ENCODE measurements at regions not wholly inside any gene's neighbourhood (a gene's known extent, or its start where the extent isn't known, plus 50 kb on each side); places are given as distances from the start of the nearest gene placed in this dataset.
"Not testable (repeated sequence)": the region's sequence is repeated elsewhere in the genome, so short reads cannot be mapped to it uniquely, and the experiment has no call there.

GRCh38 chr6:10180138-10181074 lies 234.5 kb downstream of the TFAP2A start:
- DNase-seq (ENCODE audit: low read depth) = no peak

DNA sequence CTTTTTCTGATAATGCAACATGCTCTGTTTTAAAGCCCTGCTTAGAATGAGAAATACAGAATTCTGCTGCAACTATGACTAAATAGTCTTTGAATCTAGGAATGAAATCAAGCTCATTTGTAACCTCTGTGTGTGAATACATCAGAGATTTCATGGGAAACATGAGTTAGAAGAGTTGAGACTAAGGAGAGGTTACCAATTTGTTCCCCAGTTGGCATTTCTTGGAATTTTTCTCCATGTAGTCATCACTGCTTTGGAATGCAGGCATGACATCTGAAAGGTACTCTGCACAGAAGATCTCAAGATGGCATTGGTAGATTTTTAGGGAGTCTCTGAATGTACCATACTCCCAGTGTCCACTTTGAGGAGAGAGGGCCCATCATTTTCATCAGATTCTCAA lies 237.2 kb downstream of the TFAP2A start:
- DNase-seq (ENCODE audit: low read depth) = no peak

DNA sequence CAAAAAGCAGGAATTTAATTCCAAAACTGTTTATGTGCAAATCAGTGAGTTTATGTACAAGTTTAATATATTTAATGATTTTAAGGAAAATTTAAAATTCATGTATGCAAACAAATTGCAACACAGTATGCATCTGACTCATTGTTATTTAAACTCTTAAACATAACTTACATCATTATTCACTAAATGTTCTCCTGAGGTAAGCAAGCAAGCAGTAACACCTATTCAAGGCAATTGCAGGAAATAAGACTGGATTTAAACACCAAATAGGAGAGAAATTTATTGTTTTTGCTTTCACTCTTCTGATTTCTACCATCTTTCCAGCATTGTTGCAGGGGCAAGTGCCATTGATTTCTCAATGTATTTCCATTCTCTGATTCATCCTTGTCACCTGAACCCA lies 239.5 kb downstream of the TFAP2A start:
- DNase-seq (ENCODE audit: low read depth) = no peak

- DNase-seq (ENCODE audit: low read depth) = no peak
Observed at GRCh38 chr6:10174761-10175160, 240.1 kb downstream of the TFAP2A start.

DNA sequence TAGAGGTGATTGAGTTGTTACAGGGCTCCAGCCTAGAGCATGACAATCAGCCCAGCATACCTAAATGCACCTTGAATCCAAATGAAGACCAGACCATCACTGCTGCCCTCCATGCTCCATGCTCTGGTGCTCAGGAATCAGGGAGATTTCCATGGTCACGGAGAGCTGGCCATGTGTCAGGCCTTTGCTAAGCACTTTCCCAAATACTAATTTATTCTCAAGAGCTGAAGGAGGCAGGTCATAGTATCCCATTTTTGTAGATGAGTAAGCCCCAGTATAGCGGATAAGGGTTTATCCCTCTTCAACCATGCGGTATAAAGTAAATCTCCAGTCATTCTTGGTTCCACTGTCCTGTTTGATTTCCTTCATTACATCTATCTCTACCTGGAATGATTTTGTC lies 240.8 kb downstream of the TFAP2A start:
- no peak for DNase-seq (ENCODE audit: low read depth)

DNA sequence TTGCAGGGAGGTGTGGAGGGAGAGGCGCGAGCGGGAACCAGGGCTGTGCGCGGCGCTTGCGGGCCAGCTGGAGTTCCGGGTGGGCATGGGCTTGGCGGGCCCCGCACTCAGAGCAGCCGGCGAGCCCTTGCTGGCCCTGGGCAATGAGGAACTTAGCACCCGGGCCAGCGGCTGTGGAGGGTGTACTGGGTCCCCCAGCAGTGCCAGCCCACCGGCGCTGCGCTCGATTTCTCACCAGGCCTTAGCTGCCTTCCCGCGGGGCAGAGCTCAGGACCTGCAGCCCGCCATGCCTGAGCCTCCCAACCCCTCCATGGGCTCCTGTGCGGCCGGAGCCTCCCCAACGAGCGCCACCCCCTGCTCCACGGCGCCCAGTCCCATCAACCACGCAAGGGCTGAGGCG lies 243.2 kb downstream of the TFAP2A start:
- not testable (repeated sequence) for DNase-seq (ENCODE audit: low read depth)

DNA sequence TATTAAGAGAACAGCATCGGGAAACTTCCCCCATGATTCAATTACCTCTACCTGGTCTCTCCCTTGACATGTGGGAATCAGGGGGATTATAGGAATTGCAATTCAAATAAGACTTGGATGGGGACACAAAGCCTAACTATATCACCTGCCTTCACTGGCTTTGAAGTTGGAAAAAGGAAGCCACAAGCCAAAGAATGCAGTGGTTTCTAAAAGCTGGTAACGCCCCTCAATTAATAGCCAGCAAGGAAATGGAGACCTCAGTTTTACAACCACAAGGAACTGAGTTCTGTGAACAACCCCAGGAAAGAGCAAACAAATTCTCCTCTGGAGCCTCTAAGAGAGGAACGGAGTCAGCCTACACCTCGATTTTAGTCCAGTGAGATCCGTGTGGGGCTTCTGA lies 244.1 kb downstream of the TFAP2A start:
- no peak for DNase-seq (ENCODE audit: low read depth)

DNA sequence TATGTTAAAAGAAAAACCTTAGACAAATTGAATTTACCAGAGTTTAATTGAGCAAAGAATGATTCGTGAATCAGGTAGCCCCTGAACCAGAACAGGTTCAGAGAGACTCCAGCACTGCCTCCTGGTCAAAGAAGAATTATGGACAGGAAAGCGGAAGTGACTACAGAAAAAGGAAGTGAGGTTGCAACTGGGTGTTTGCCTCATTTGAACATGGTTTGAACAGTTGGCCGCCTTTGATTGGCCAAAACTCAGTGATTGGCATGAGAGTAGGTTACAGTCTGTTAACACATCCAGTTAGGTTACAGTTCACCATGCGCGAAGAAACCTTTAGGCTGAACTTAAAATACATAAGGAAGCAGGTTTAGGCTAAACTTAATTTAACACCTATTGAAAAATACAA lies 248.8 kb downstream of the TFAP2A start:
- DNase-seq (ENCODE audit: low read depth) = no peak

DNA sequence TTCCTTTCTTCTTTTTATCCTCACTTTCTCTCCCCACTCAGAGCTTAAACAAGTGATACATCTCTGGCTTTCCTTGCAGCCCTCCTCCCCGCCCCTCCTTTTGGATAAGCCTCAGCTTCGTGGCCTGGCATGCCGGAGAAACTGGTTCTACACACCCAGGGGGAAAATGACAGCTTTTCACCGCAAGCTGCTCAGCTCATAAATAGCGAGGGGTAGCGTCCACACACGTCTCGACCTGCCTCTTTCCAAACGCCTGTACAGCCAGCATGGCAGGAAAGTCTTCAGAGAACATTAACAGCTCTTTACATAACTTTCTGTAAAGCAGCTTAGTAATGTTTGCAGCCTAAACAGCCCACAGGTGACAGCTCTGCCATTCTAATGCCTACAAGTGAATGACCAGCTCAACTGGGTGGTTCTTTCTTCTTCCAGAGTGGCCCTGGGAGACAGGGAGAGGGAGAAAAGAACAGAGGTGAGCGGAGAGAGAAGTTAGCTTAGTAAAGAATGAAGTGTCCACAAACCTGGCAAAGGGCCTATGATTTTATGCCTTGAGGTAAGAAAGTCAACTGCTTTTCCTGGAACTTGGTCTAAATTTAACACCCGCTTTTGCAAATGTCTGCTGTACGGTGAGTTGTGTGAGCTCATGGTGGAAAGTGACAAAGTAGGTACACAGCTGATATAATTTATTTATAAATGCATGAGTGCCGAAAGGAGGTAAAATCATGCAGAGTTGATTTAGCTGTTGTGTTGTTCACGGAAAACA lies 251.5 kb downstream of the TFAP2A start:
- DNase-seq (ENCODE audit: low read depth) = no peak

DNA sequence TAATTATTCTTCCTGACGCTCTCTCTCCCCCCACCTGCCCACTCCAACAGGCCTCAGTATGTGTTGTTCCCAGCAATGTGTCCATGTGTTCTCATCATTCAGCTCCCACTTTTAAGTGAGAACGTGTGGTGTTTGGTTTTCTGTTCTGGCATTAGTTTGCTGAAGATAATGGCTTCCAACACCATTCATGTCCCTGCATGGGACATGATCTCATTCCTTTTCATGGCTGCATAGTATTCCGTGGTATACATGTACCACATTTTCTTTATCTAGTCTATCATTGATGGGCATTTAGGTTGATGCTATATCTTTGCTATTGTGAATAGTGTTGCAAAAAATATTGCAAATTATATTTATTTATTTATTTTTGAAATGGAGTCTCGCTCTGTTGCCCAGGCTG lies 258.0 kb downstream of the TFAP2A start:
- no peak for DNase-seq (ENCODE audit: low read depth)

- DNase-seq (ENCODE audit: low read depth) = no peak
Observed at GRCh38 chr6:10154251-10154650, 260.6 kb downstream of the TFAP2A start.

DNA sequence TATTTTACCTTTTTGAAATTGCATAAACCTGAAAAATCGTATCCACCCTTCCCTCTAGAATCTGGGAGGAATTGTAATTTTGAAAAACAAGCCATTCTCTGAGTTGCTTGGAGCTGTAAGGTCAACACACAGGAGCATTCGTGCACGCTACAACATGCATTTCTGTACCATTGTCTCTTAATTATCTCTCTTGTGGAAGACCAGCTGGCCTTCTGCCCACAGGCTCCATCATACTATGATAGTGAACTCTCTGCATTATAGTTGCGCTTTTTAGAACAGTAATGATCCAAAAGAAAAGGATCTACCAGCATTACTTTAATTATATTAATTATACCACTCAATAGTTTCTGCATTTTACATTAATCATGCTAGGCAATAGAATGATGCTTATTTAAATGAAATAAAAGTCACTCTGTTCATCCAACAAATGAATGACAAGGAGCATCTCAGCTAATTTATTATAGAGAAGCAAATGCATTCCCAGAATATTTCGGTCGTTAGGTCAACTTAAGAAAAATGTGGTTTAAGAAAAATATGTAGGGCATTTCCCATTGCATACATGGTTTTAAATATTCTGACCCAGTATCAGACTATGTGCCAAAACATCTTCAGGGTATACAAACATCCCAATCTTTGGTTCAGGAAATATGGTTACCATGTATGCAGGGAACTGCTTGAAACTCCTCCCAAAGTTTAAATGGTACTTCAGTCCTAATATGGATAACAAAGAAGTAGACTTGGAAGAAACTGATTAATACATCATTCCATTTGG lies 263.5 kb downstream of the TFAP2A start:
- no peak for DNase-seq (ENCODE audit: low read depth)

DNA sequence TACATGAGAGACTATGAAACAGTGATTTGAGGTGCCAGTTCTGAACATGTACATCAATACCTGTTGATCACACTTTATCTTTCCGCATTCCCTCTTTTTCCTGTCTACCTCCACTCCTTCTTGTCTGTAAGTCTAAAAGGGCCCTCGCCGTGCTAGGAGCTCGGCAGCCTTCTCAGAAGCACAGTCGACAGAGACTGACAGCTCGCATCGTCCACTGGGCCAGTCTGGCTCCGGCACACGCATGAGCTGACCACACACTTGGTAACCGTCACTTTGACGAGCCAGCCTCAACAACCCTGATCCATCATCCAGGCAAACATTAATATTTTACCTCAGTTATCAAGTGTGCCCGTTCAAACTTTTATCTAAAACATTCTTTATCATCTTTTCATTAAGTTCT lies 265.3 kb downstream of the TFAP2A start:
- DNase-seq (ENCODE audit: low read depth) = no peak

DNA sequence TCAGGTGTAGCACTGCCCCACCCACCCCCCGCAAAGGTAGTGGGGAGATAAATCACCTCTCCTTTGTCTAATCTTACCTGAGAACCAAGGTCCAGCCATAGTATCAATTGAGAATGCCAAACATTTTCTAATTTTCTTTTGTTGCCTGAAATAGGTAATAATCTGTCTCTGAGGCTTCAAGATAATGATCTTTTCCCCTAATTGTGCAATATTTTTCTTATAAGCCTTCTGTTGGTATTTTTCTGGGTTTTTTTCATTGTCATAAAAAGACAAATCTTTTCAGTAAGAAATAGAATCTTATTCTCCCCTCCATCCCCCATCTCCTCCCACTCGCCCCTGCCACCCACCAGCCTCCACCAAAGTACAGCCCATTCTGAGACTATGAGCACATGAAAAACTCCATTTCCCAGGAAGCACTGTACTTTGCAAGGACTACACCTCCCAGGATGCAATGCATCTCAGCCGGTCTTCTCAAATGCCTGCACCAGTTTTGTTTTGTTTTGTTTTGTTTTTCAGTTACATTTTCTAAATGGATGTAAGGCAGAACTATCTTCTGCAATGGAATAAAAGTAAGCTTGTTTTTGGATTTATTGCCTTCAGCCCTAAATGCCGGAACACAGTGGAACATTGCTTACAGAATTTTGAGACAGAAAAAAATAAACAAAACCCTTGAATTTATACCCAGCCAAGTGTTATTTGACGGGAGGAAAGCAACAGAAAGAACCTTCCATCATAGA lies 268.0 kb downstream of the TFAP2A start:
- no peak for DNase-seq (ENCODE audit: low read depth)

DNA sequence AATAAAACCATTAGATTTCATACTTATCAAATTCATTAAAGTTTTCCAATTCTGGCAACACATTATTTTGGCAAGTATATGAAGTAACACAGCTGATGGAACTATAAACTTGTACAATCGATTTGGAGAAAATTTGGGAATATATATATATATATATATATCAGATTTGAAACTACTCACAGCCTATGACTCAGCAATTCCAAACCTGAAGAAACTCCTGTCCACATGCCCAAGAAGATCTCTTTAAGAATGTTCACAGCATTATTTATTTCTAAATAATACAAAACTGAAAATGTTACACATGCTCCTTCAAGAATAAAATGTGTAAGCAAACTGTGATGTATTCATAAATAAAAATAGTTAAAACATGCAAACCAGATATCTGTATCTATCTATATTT lies 270.1 kb downstream of the TFAP2A start:
- DNase-seq (ENCODE audit: low read depth) = no peak

DNA sequence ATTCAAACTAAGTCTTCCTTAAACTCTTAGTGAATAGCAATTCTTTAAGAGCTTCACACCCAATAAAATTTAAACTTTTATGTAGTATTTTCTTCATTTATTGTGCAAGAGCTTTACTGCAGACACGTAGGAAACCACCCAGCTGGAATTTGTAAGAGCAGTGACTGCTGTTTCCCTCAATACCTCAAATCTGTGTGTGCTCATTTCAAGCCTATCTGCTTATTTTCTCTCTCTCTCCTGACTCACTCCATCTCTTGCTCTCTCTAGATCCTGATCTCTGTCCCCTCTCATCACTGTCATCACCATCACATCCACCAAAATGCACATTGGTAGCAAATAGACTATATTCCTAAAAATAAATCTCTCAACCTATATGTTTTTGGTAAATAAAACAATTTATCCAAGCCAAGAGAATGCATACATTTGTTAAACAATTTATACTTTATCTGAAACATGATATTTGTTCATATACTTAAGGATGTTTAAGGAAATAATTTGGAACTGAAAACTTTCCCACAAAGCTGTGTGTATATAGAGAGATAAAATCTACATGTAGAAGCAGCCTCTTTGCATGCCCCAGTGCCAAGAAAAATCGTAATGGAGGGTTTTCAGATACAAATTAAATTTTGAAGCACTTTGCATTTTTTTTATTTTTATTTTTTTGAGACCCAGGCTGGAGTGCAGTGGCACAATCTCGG lies 273.0 kb downstream of the TFAP2A start:
- DNase-seq (ENCODE audit: low read depth) = no peak

DNA sequence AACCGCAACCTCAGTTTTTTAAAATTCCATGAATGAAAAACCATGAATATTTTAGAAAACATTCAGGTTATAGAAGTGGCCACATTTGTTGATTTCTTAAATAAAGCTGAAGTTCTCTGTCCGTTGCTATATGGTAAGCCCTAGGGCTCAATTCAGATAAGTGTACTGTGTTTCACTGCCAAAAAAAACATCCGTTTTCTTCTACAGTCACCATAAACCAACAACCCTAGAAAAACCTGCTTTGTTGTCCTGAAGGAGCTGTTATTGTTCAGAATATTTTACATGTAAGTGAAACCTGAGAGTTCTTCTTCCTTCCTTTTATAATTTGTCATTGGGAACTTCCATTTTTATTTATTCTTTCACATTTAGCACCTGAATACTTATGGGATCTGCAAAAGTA lies 274.1 kb downstream of the TFAP2A start:
- no peak for DNase-seq (ENCODE audit: low read depth)

DNA sequence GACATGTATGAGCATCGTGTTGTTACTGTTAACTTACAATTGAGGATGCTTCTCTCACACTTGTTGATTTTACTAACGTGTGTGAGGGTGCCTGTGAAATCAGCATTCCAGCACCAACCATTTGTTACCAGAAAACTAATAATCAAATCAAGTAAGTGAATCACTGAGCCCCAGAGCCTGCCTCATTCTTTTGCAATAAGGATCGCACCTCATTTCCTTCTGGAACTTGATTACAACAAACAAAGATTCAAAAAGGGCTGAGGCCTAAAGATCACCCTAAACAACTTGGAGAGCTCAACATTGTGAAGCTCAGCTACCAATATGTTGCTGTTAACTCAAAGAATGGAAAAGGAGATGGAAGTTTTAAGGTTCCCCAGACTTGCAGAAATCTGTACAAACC lies 274.7 kb downstream of the TFAP2A start:
- no peak for DNase-seq (ENCODE audit: low read depth)

GRCh38 chr6:10138917-10139316 lies 276.0 kb downstream of the TFAP2A start:
- DNase-seq (ENCODE audit: low read depth) = no peak

GRCh38 chr6:10136636-10137035 lies 278.2 kb downstream of the TFAP2A start:
- DNase-seq (ENCODE audit: low read depth) = no peak

DNA sequence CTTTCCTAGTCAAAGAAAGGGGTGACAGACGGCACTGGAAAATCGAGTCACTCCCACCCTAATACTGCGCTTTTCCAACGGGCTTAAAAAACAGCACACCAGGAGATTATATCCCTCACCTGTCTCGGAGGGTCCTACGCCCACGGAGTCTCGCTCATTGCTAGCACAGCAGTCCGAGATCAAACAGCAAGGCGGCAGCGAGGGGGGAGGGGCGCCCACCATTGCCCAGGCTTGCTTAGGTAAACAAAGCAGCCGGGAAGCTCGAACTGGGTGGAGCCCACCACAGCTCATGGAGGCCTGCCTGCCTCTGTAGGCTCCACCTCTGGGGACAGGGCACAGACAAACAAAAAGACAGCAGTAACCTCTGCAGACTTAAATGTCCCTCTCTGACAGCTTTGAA lies 280.7 kb downstream of the TFAP2A start:
- DNase-seq (ENCODE audit: low read depth) = not testable (repeated sequence)
